Left lung (tissue), 4 donors: ENCODE measurements at regions not wholly inside any gene's neighbourhood (a gene's known extent, or its start where the extent isn't known, plus 50 kb on each side); places are given as distances from the start of the nearest gene placed in this dataset.

Experiments
- ATAC-seq: fragments of 200-7000 bp; cut with Tn5 transposase; one replicate; pipeline ENCODE4 v1.9.1; 2020; ENCODE audit warnings: moderate library complexity
- DNase-seq, 4 donors: peaks; one replicate each; pipeline ENCODE4 v3.0.0-alpha.2; 2013 to 2020
- H3K27ac ChIP-seq, 2 donors: fragments of 200-600 bp; sonication (generic) in 1 of 2; one replicate each; pipeline versions ENCODE4 v1.5.0 to v1.8.0; 2020 to 2021
- H3K27me3 ChIP-seq, 2 donors: fragments of 200-600 bp; sonication (generic) in 1 of 2; one replicate each; pipeline versions ENCODE4 v1.5.0 to v1.8.0; 2020 to 2021
- H3K36me3 ChIP-seq, 2 donors: fragments of 200-600 bp; sonication (generic) in 1 of 2; one replicate each; pipeline versions ENCODE4 v1.5.0 to v1.8.0; 2020 to 2021
- H3K4me1 ChIP-seq, 2 donors: fragments of 200-600 bp; one replicate each; pipeline ENCODE4 v1.8.0; 2021
- H3K4me3 ChIP-seq, 2 donors: fragments of 200-600 bp; sonication (generic) in 1 of 2; one replicate each; pipeline versions ENCODE4 v1.5.0 to v1.8.0; 2020 to 2021; ENCODE audit warnings: mild to moderate bottlenecking in 1 of 2
- H3K9me3 ChIP-seq, 2 donors: fragments of 200-600 bp; sonication (generic) in 1 of 2; one replicate each; pipeline versions ENCODE4 v1.5.0 to v1.8.0; 2020 to 2021
- CTCF ChIP-seq, 2 donors: fragments of 200-600 bp; sonication (generic) in 1 of 2; IDR thresholded peaks; one replicate each; pipeline versions ENCODE4 v1.5.0 to v1.8.0; 2021; ENCODE audit warnings: antibody characterized with exemption in 2 of 2
- intact Hi-C, 2 donors: fragments of 100-400 bp; cut with DNase I; formaldehyde crosslinking; loops; one replicate each; pipeline versions ENCODE4 v1.11.2 to v1.14.2; 2022
- donor health status: DM: no; HTN: yes; CAD: no.
- donor health status: DM: no; HTN: no; CAD: no.

- Histone ChIP-seq H3K4me1 (no peaks in the 10 kb centered on the region), H3K36me3 (no peaks in the 10 kb centered on the region), H3K9me3 (no peaks in the 10 kb centered on the region), H3K4me3 (no peak overlapping the region), H3K27ac (no peak overlapping the region), H3K27me3 (no peaks in the 10 kb centered on the region)
- DNase-seq = no peak
- no peak for ATAC-seq
- intact Hi-C loops = no loop called here
- no peak for TF ChIP-seq CTCF (IDR thresholded peaks at IDR 0.05)
Measured at GRCh38 chr1:98090351-98090750, 169.5 kb upstream of the DPYD start.

- H3K9me3 ChIP-seq = no peaks in the 10 kb centered on the region
- no peaks in the 10 kb centered on the region for H3K36me3 ChIP-seq
- no peak for ATAC-seq
- TF ChIP-seq CTCF (IDR thresholded peaks at IDR 0.05) = no peak
- no peaks in the 10 kb centered on the region for H3K27me3 ChIP-seq
- no peak for DNase-seq
- no peak overlapping the region for H3K27ac ChIP-seq
- intact Hi-C loops = no loop called here
- H3K4me3 ChIP-seq = no peak overlapping the region
- H3K4me1 ChIP-seq = no peaks in the 10 kb centered on the region
Measured at GRCh38 chr1:98088381-98088780, 167.5 kb upstream of the DPYD start.

GRCh38 chr1:98086796-98087441, 166.1 kb upstream of the DPYD start:
- DNase-seq = no peak
- ATAC-seq = peak; percentile 93
- no peak overlapping the region for H3K27ac ChIP-seq
- no peaks in the 10 kb centered on the region for H3K36me3 ChIP-seq
- H3K27me3 ChIP-seq = no peaks in the 10 kb centered on the region
- no peaks in the 10 kb centered on the region for H3K9me3 ChIP-seq
- TF ChIP-seq CTCF (IDR thresholded peaks at IDR 0.05) = no peak
- H3K4me1 ChIP-seq = no peaks in the 10 kb centered on the region
- H3K4me3 ChIP-seq = no peak overlapping the region
- intact Hi-C loops = no loop called here

GRCh38 chr1:98086156-98086555, 165.3 kb upstream of the DPYD start:
- ATAC-seq = no peak

GRCh38 chr1:98084188-98084587, 163.4 kb upstream of the DPYD start:
- intact Hi-C loops = no loop called here
- Histone ChIP-seq H3K4me3 (no peak overlapping the region), H3K27ac (no peak overlapping the region), H3K27me3 (no peaks in the 10 kb centered on the region), H3K9me3 (no peaks in the 10 kb centered on the region), H3K4me1 (no peaks in the 10 kb centered on the region), H3K36me3 (no peaks in the 10 kb centered on the region)
- no peak for TF ChIP-seq CTCF (IDR thresholded peaks at IDR 0.05)
- ATAC-seq = no peak
- no peak for DNase-seq

More at GRCh38 chr1:98086156-98086555, 165.3 kb upstream of the DPYD start:
- Histone ChIP-seq H3K36me3 (no peaks in the 10 kb centered on the region), H3K4me3 (no peak overlapping the region), H3K9me3 (no peaks in the 10 kb centered on the region), H3K4me1 (no peaks in the 10 kb centered on the region), H3K27me3 (no peaks in the 10 kb centered on the region), H3K27ac (no peak overlapping the region)
- DNase-seq = no peak
- TF ChIP-seq CTCF (IDR thresholded peaks at IDR 0.05) = no peak
- intact Hi-C loops = no loop called here
